ENCODE measurements at regions not wholly inside any gene's neighbourhood (a gene's known extent, or its start where the extent isn't known, plus 50 kb on each side); places are given as distances from the start of the nearest gene placed in this dataset.

GRCh38 chr6:145290122-145290521, 445.2 kb downstream of the EPM2A start (continued):
- TF ChIP-seq SP1 (IDR thresholded peaks at IDR 0.05; ENCODE audit: low read depth, low read length): no peak
- no peak for TF ChIP-seq RAD21 (IDR thresholded peaks at IDR 0.05 in 1 of 2, conservative IDR thresholded peaks at IDR 0.05 in 1 of 2; ENCODE audit: low read depth in 2 of 2, low read length in 2 of 2)
- no peak for TF ChIP-seq SIX5 (IDR thresholded peaks at IDR 0.05; ENCODE audit: low read depth, low read length)
- TF ChIP-seq CBX5 (IDR thresholded peaks at IDR 0.05; ENCODE audit: low read depth, low read length): no peak
- TF ChIP-seq NANOG (IDR thresholded peaks at IDR 0.05; ENCODE audit: insufficient read depth, low read depth, low read length, poor library complexity, severe bottlenecking): no peak

Data from H1 (cell line).